HG02678 (cell line): ENCODE measurements at regions not wholly inside any gene's neighbourhood (a gene's known extent, or its start where the extent isn't known, plus 50 kb on each side); places are given as distances from the start of the nearest gene placed in this dataset.
A peak's percentile ranks its signal among the peaks of the same experiment; 100 is the strongest.

Experiments used
- ATAC-seq: cut with Tn5 transposase; IDR thresholded peaks from one replicate; pipeline ENCODE4 v1.9.1; 2021; ENCODE audit warnings: mild to moderate bottlenecking, moderate library complexity; ENCODE audit not compliant: unreplicated experiment

GRCh38 chr14:65185829-65186228 lies 83.5 kb upstream of the MAX start:
- no peak for ATAC-seq

DNA sequence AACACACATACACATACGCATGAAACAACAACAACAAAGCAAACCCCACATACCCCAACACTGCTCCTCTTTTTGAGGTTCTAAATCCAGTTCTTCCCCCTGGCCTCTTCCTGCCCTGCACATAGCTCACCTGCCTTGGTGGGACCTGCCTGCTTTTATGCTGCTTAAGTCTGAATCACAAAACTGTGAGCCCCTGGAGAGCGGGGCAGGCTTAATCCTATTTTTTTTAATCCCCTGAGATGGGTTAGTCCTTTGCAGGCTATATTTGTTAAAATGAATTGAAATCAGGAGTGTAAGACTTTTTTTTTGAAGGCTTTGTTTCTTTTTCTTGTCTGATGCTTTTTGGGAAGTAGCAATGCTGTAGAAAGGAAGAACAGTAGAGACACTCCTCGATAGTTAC lies 84.6 kb upstream of the MAX start:
- ATAC-seq = no peak

GRCh38 chr14:65187421-65188049 lies 85.2 kb upstream of the MAX start:
- ATAC-seq = no peak

- ATAC-seq = no peak
Measured at GRCh38 chr14:65190312-65190711, 88.0 kb upstream of the MAX start.

GRCh38 chr14:65191716-65192115 lies 89.4 kb upstream of the MAX start:
- no peak for ATAC-seq

DNA sequence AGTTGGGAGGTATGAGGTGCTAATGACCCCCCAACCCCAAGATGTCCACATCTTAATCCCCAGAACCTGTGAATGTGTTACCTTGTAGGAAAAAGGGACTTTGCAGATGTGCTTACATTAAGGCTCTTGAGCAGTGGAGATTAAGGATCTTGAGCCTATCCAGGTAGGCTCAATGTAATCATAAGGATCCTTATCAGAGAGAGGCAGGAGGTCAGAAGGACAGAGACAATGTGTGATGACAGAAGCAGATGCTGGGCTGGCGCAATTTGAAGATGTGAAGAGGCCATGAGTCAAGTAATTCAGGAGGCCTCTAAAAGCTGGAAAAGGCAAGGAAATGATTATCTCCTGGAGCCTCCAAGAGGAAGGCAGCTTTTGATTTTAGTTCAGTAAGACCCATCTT lies 90.4 kb upstream of the MAX start:
- ATAC-seq = no peak

GRCh38 chr14:65193916-65194590 lies 91.7 kb upstream of the MAX start:
- ATAC-seq = no peak

- peak; percentile 88 for ATAC-seq
Measured at GRCh38 chr14:65195042-65195719, 92.9 kb upstream of the MAX start.

GRCh38 chr14:65198346-65198745 lies 96.0 kb upstream of the MAX start:
- no peak for ATAC-seq

DNA sequence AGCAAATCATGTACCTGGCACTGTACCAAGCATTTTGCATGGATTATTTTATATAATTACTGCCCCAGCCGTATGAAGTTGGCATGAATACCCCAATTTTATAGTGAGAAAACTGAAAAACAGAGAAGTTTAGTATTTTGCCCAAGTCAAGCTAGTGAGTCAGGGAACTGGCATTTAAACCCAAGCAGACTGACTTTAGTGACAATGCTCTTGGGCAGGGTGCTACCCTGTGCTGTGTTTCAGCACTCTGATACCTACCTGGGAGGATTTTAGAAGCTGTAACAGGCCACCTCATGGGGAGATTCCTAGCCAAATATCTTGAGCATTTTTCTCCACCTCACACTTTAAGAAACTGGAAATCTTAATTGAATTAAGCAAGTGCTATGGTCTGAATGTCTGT lies 98.1 kb upstream of the MAX start:
- no peak for ATAC-seq

- ATAC-seq = no peak
Measured at GRCh38 chr14:65203574-65203973, 101.3 kb upstream of the MAX start.

GRCh38 chr14:65204056-65204455 lies 101.7 kb upstream of the MAX start:
- ATAC-seq = no peak

DNA sequence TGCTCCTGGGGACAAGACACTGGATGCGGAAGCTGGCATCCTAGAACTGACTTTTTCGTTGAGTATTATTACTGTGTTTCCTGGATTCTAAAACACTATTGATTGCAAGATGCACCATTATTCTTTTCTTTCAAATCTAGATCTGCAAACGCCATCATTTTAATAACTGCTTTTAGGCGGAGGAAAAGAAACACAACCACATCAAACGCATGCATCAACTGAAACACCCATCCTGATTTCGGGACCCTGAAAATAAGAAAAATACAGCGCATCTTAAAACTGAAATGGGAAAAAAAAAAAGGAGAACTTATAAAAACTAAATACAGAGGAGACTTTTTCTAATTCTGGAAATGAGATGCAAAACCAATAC lies 103.7 kb upstream of the MAX start:
- no peak for ATAC-seq

DNA sequence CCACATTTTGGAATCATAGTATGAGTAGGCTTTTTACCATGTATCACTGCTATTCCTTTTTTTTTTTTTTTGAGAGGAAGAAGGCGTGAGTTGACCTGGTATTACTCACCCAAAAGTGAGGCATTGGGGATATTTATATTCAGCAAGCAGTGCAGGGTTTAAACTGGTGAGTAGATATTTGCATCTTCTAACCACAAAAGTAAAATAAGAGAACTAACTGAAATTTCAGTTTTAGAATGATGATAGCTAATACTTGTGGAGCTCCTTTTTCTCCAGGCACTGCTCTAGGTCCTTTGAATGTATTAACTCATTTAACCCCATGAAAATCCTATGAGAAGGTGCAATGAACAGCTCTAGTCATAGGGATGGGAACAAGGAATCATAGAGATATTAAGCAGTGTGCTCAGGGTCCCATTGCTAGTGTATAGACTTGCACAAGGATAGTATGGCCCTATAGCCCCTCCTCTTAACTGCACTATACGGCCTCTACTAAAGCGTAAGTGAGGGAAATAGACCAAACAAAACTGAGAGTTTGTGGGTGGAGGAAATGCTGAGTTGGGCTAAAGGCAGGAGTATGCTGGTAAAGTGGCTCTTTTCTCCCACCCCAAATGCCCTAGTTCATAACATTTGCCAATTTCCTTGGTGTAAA lies 104.3 kb upstream of the MAX start:
- peak; percentile 71 for ATAC-seq

DNA sequence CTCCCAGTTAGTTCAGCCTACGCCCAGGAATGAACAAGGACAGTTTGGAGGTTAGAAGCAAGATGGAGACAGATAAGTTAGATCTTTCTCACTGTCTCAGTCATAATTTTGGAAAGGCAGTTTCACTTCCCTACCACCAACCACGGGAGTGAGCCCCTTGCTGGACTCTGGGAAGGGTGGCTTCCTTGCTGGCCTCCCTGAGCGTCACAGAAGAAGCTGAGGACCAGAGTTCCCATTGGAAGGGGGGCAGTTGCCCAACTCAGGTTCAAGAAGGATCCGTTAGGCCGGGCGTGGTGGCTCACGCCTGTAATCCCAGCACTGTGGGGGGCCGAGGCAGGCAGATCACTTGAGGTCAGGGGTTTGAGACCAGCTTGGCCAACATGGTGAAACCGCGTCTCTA lies 106.2 kb upstream of the MAX start:
- no peak for ATAC-seq

GRCh38 chr14:65210118-65210821 lies 108.0 kb upstream of the MAX start:
- no peak for ATAC-seq

GRCh38 chr14:65210822-65211182 lies 108.5 kb upstream of the MAX start:
- ATAC-seq = no peak

GRCh38 chr14:65211341-65211987 lies 109.1 kb upstream of the MAX start:
- no peak for ATAC-seq

GRCh38 chr14:65213316-65213715 lies 111.0 kb upstream of the MAX start:
- ATAC-seq = no peak

DNA sequence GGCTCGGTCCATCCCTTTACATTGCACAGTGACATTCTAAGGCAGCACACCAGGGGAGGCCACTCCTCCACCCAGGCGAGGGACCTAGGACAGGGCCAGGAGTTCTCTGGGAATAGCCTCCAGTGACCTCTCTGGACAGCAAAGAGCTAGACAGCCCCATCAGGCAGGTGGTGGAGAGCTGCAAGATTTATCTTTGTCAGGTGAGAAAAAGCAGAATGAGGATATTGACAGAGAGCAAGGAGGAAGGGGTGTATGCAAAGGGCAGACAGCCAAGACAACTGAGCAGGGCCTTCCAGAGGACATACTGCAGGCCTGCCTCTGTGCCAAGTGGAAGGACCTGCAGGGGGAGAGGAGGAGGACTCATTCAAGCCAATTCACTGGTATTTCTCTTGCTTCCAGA lies 112.4 kb upstream of the MAX start:
- ATAC-seq = no peak

DNA sequence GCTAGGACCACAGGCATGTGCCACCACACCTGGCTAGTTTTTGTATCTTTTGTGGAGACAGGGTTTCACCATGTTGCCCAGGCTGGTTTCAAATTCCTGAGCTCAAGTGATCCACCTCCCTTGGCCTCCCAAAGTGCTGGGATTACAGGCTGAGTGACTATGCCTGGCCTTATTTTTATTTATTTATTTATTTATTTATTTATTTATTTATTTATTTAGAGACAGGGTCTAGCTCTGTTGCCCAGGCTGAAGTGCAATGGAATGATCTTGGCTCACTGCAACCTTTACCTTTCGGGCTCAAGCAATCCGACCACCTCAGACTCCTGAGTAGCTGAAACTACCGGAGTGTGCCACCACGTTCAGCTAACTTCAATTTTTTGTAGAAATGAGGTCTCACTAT lies 117.0 kb upstream of the MAX start:
- ATAC-seq = no peak
